ENCODE measurements at regions not wholly inside any gene's neighbourhood (a gene's known extent, or its start where the extent isn't known, plus 50 kb on each side); places are given as distances from the start of the nearest gene placed in this dataset.
"Not testable (repeated sequence)": the region's sequence is repeated elsewhere in the genome, so short reads cannot be mapped to it uniquely, and the experiment has no call there.

DNA sequence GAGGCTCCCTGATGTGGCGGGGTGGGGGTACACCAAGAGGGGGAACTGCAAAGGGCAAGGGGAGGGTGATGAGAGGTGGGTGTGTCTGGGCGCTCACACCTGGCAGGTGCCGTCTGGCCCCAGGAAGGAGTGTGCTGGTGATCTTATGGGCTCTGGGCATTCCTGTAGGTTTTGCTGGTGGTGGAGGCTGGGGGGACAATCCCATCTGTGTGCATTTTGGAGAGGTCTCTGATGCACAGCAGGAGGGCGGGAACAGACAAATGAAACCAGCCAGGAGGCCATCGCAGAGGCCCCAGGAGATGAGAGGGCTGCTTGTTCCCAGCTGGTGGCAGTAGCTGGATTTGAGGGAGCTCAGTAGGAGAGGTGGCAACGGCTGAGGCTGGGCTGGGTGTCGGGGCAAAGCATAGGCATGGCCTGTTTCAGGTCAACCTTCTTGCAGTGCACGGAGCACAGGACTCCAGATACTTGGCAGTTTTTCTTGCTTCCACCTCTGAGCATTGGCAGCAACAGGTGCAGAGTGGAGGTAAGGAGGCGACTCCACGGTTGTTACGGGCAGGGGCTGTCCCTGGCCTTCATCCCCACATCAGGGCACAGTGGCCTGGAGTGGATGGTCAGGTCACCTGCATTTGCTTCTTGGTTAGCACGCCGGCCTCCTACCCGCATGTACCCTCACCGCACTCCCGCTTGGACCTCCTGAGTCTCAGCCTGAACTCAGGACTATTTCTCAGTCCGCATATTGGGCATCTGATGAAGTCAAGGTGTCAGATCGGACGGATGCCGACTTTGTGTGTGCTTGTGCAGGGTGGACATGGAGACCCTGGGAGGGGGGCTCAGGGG, 194.2 kb upstream of the HDAC4 start:
- no peak for DNase-seq (ENCODE audit: low read depth in 1 of 2, low spot score in 1 of 2)

DNA sequence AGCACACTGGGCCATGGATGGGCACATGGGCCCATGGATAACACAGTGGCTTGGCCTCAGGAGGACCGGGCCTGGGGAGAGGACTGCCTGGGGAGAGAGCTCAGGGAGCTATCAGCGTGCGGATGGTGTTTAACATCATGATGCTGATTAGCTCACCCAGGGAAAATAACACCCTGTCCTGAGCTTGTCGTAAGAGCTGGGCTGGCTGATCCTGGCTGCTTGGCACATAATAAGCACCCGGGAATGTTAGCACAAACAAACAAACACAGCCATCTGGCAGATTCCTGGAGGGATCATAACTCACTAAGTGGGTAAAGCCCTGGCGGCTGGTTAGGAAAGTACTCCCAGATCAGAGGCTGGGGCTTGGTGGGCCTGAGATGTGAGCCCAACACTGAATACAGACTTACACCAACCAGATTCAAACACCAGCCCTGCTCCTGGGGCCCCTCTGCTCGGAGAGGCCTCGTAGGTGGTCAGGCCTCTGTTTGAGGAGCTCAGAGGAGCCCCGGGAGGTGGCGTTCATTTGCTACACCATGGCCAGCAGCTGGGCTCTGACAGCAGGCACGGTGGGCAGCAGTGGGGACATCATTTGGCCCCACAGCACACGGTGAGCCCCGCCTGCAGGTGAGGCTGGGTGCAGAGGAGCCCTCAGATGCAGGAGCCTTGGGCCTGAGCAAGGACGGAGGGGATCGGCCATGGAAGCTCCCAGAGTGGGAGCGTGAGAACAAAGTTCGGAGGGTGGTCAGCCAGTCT, 193.4 kb upstream of the HDAC4 start:
- no peak for DNase-seq (ENCODE audit: low read depth in 1 of 2, low spot score in 1 of 2)

DNA sequence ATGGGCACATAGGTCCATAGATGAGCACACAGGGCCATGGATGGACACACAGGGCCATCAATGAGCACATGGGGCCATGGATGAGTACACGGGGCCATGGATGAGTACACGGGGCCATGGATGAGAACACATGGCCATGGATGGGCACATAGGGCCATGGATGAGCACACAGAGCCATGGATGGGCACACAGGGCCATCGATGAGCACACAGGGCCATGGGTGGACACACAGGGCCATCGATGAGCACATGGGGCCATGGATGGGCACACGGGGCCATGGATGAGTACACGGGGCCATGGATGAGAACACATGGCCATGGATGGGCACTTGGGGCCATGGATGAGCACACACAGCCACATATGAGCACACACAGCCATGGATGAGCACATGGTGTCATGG, 192.6 kb upstream of the HDAC4 start:
- DNase-seq (ENCODE audit: low read depth in 1 of 2, low spot score in 1 of 2), result no peak

DNA sequence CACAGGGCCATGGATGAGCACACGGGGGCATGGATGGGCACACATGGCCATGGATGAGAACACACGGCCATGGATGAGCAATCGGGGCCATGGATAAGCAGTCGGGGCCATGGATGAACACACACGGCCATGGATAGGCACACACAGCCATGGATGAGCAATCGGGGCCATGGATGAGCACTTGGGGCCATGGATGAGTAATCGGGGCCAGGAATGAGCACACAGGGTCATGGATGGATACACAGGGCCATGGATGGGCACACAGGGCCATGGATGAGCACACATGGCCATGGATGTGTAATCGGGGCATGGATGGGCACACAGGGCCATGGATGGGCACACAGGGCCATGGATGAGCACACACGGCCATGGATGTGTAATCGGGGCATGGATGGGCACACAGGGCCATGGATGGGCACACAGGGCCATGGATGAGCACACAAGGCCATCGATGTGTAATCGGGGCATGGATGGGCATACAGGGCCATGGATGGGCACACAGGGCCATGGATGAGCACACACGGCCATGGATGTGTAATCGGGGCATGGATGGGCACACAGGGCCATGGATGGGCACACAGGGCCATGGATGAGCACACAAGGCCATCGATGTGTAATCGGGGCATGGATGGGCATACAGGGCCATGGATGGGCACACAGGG, 191.9 kb upstream of the HDAC4 start:
- DNase-seq (ENCODE audit: low read depth in 1 of 2, low spot score in 1 of 2), result not testable (repeated sequence)

DNA sequence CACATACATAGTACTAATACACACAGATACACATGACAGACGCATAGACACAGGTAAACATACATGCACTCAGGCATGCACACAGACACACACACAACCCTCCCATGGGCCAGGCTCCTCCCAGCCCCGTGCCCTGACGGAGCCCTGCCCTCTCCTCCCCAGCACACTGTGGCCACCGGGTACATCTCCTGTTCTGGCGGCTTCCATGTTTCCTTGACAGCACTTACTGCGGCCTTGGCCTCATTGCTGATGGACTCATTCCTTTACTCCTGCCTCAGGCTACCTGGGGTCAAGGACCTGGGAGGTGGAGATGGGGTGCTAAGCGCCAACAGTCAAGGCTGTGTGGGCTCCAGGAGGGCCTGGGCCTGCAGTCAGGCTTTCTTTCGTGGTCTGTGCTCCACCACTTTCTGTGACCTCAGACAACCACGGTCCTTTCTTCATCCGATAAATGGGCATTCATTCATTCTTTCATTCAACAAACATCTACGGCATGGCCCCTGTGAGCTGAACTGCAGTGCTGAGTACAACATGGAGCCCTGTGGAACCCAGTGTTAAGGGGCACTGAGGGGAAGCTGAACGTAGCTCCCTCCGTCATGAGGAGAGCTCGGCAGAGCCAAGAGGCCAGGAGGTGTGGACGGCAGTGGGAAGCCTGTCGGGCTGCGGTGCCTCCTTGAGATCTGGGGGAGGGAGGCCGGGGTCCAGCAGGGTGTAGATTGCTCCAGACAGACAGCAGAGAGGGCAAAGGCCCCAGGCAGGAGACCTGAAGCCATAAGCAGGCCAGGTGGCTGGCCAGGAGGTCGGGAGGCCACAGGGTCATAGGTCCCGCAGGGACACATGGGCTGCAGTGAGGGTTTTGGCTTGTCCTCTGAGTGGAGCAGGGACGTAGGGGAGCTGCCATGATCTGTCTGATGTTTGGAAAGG, 190.4 kb upstream of the HDAC4 start:
- DNase-seq (ENCODE audit: low read depth in 1 of 2, low spot score in 1 of 2), result no peak

GRCh38 chr2:239590276-239590675, 189.5 kb upstream of the HDAC4 start:
- DNase-seq (ENCODE audit: low read depth in 1 of 2, low spot score in 1 of 2), result no peak

DNA sequence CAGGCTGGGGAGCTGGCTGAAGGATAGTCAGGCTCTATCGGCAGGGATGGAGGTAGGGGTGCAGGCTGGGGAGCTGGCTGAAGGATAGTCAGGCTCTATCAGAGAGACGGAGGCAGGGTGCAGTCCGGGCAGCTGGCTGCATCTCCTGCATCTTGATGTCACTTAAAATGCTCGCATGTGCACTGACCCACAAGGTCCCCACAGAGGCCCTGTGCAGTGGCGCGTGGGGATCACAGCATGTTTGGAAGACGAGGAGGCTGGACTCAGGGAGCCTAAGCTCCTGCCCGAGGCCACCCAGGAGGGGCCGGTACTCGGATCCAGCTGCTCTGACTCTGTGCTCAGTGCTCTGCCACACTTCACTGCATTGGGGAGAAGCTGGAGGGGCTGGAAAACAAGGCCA, 189.0 kb upstream of the HDAC4 start:
- DNase-seq (ENCODE audit: low read depth in 1 of 2, low spot score in 1 of 2), result no peak

- no peak for DNase-seq (ENCODE audit: low read depth in 1 of 2, low spot score in 1 of 2)
Measured at GRCh38 chr2:239589270-239589825, 188.5 kb upstream of the HDAC4 start.

- DNase-seq (ENCODE audit: low read depth in 1 of 2, low spot score in 1 of 2), result no peak
Measured at GRCh38 chr2:239588451-239589269, 187.8 kb upstream of the HDAC4 start.

- DNase-seq (ENCODE audit: low read depth in 1 of 2, low spot score in 1 of 2), result no peak
Measured at GRCh38 chr2:239587841-239588240, 187.0 kb upstream of the HDAC4 start.

- no peak for DNase-seq (ENCODE audit: low read depth in 1 of 2, low spot score in 1 of 2)
Measured at GRCh38 chr2:239587311-239587731, 186.5 kb upstream of the HDAC4 start.

DNA sequence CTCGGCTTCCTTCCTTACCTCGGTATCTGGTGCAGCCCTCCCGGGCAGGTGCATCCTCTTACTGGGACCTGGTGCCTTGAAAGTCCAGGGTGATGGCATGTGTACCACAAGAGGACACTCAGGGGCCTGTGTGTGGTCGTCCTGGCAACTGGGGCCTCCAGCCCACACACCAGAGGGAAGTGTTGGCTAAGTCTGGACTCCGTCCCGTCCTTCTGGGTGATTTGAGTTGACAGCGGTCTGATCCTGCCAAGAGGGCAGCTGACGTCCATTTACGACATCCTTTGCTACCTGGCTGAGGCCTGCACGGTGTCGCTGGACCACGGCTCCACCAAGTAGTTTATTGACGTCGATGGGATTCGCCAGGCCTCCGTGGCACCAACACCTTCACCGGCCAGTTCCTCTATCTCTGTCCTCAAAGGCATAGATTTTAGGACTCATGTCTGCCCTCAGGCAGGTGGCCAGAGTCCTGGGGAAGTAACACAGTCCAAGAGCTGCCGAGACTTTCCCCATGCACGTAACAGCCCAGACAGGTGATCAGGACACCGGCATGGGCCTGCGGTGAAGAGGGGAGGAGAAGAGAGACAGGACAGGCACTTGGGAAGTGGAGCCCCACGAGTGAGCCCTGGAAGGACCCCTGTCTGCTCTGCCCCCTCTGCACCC, 186.0 kb upstream of the HDAC4 start:
- no peak for DNase-seq (ENCODE audit: low read depth in 1 of 2, low spot score in 1 of 2)

DNA sequence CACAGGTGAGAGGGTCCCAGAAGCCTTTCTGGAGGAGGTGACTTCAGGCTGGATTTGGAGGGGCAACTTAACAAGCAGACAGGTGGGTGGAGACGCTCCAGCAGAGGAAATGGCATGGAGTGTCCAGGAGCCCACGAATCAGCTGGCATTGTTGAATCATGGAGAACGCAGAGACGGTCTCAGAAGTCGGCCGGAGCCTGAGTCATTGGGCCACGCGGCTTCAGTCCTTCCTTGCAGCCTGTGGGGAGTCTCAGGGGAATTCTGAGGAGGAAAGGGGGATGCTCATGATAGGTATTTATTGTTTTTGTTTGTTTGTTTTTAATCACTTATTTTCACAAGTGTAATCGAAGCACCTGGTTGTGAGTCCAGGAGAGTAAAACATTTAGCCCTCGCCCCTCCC, 184.6 kb upstream of the HDAC4 start:
- DNase-seq (ENCODE audit: low read depth in 1 of 2, low spot score in 1 of 2), result no peak

DNA sequence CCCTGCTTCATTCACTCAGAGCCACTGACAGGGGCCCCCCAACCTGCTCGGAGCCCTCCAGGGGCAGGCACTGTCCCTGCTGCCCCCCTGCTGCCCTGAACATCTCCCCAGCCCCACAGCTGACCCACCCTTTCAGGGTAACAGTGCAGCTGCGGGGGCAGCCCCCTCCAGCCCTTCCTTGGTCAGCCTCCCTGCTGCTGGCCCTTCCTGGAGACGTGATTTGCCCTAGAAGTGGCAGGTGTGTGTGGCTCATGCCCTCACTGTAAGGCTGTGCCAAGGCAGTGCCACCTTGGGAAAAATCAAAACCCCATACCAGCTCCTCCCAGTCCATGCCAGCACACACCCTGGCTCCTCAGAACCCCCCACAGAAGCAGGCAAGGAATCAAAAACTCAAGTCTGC, 184.2 kb upstream of the HDAC4 start:
- no peak for DNase-seq (ENCODE audit: low read depth in 1 of 2, low spot score in 1 of 2)

GRCh38 chr2:239583879-239584859, 183.3 kb upstream of the HDAC4 start:
- no peak for DNase-seq (ENCODE audit: low read depth in 1 of 2, low spot score in 1 of 2)

- no peak for DNase-seq (ENCODE audit: low read depth in 1 of 2, low spot score in 1 of 2)
Measured at GRCh38 chr2:239583171-239583878, 182.5 kb upstream of the HDAC4 start.

DNA sequence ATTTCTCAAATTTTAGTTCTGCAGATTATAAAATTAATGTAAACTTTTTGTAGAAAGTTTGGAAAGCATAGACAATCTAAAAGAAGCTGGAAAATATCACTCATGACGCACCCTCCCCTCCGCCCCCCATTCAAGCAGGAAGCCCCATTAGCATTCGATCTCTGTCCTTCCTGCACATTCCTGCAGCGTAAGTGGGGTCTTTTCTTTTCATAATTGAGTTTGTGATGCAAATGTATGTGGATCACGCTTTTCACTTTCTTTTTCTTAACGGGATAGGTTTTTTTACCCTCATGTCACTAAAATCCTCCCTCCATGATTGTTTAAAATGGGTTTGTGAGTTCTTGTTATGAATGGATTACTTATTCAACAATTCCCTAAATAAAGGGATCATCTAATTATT, 181.7 kb upstream of the HDAC4 start:
- DNase-seq (ENCODE audit: low read depth in 1 of 2, low spot score in 1 of 2), result no peak

Measured in activated CD4-positive, alpha-beta T cell treated with anti-CD3 and anti-CD28 coated beads, Interleukin-2, amount 50 U/mL, for 24 hours (primary cell).